C4-2B (cell line): ENCODE measurements at regions not wholly inside any gene's neighbourhood (a gene's known extent, or its start where the extent isn't known, plus 50 kb on each side); places are given as distances from the start of the nearest gene placed in this dataset.

ENCODE experiments used
- ZFX ChIP-seq: fragments of 450-650 bp; IDR thresholded peaks from 2 replicates; pipeline ENCODE4 v1.6.1; 2017
- TF ChIP-seq, protein P1 (sequence below): fragments of 450-650 bp; conservative IDR thresholded peaks from 2 replicates; pipeline ENCODE4 v1.5.1; 2017; ENCODE audit warnings: mild to moderate bottlenecking

DNA sequence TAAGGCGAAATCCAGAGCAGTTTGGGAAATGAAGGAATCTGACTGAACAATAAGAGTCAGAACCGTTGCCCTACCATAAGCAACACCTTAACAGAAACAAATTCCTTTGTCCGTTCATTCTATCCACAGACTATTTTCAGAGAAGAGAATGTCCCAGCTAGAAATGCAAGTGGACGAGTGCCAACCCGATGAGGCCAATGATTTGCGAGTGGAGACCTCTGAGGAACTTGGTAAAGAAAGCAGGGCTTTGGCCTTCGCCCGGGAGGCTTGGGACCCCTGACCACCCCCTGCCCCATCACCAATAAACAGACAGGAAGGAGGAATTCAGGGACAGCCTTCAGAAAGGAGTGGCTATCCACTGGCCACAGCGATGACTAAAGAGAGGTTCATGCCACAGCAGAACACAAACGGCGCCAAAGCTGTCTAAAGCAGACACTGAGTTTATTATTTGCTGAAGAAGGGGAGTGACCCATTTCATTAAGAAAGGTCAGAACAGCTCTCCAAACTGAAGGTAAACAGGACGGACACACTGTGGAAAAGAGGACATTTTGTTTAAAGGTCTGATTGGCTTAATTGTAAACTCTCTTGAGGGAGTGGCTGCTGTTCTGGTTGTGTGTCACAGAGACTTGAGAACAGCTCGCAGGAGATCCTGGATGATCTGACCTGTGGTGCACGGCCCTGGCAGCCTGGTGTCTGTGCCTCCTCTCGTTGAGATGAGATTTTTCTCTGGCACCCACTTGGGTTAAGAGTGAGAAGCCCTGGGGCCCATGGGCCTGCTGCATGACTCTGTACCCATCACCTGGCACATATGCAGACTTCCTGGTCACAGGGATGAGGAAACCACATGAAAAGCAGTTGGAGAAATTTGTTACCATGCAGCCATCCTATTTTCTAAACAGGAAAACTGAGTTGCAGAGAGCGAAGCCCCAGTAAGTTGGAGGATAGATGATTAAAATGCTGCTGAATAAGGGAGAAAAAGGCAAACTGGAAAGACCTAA is 142.0 kb upstream of the PZP start:
- TF ChIP-seq, protein P1, sequence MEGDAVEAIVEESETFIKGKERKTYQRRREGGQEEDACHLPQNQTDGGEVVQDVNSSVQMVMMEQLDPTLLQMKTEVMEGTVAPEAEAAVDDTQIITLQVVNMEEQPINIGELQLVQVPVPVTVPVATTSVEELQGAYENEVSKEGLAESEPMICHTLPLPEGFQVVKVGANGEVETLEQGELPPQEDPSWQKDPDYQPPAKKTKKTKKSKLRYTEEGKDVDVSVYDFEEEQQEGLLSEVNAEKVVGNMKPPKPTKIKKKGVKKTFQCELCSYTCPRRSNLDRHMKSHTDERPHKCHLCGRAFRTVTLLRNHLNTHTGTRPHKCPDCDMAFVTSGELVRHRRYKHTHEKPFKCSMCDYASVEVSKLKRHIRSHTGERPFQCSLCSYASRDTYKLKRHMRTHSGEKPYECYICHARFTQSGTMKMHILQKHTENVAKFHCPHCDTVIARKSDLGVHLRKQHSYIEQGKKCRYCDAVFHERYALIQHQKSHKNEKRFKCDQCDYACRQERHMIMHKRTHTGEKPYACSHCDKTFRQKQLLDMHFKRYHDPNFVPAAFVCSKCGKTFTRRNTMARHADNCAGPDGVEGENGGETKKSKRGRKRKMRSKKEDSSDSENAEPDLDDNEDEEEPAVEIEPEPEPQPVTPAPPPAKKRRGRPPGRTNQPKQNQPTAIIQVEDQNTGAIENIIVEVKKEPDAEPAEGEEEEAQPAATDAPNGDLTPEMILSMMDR: no peak
- no peak for TF ChIP-seq ZFX
